C1 segment of cervical spinal cord (tissue), 14 donors: ENCODE measurements at regions not wholly inside any gene's neighbourhood (a gene's known extent, or its start where the extent isn't known, plus 50 kb on each side); places are given as distances from the start of the nearest gene placed in this dataset.
"Not testable (repeated sequence)": the region's sequence is repeated elsewhere in the genome, so short reads cannot be mapped to it uniquely, and the experiment has no call there.

ENCODE experiments used
- DNase-seq, 14 donors: peaks; one replicate each; lab custom pipeline; 2025; lab: John Stamatoyannopoulos, UW

GRCh38 chr6:84581494-84582259 is 182.7 kb downstream of the TBX18 start:
- no peak for DNase-seq

- DNase-seq, result no peak
These were observed 185.0 kb downstream of the TBX18 start for GRCh38 chr6:84579404-84579803.

- DNase-seq, result no peak
These were observed 188.4 kb downstream of the TBX18 start for GRCh38 chr6:84576029-84576428.

- DNase-seq, result no peak
These were observed 189.1 kb downstream of the TBX18 start for GRCh38 chr6:84575264-84575663.

GRCh38 chr6:84569882-84570281 is 194.5 kb downstream of the TBX18 start:
- no peak for DNase-seq

GRCh38 chr6:84568971-84569370 is 195.4 kb downstream of the TBX18 start:
- DNase-seq, result no peak

- not testable (repeated sequence) for DNase-seq
These were observed 198.7 kb downstream of the TBX18 start for GRCh38 chr6:84565718-84566117.

GRCh38 chr6:84560436-84561390 is 203.7 kb downstream of the TBX18 start:
- no peak for DNase-seq

GRCh38 chr6:84556541-84557335 is 207.7 kb downstream of the TBX18 start:
- DNase-seq, result no peak

GRCh38 chr6:84554706-84555105 is 209.7 kb downstream of the TBX18 start:
- DNase-seq, result no peak

GRCh38 chr6:84554074-84554473 is 210.3 kb downstream of the TBX18 start:
- DNase-seq, result no peak

- no peak for DNase-seq
These were observed 210.9 kb downstream of the TBX18 start for GRCh38 chr6:84553527-84553926.

GRCh38 chr6:84551797-84552196 is 212.6 kb downstream of the TBX18 start:
- DNase-seq, result no peak

- no peak for DNase-seq
These were observed 214.5 kb downstream of the TBX18 start for GRCh38 chr6:84549917-84550316.

- no peak for DNase-seq
These were observed 217.0 kb downstream of the TBX18 start for GRCh38 chr6:84547341-84547801.

GRCh38 chr6:84546427-84546914 is 217.9 kb downstream of the TBX18 start:
- DNase-seq, result no peak

- no peak for DNase-seq
These were observed 225.1 kb downstream of the TBX18 start for GRCh38 chr6:84539122-84539856.

GRCh38 chr6:84536885-84537638 is 227.3 kb downstream of the TBX18 start:
- DNase-seq, result no peak

- no peak for DNase-seq
These were observed 236.2 kb downstream of the TBX18 start for GRCh38 chr6:84528201-84528600.

- DNase-seq, result no peak
These were observed 237.8 kb downstream of the TBX18 start for GRCh38 chr6:84526631-84527030.
